H9 (cell line): ENCODE measurements at regions not wholly inside any gene's neighbourhood (a gene's known extent, or its start where the extent isn't known, plus 50 kb on each side); places are given as distances from the start of the nearest gene placed in this dataset.

Experiments
- DNase-seq: peaks from one replicate; pipeline ENCODE4 v3.0.0-alpha.2; 2017
- H2AFZ ChIP-seq: one replicate; pipeline ENCODE4 v1.6.1; 2013; ENCODE audit warnings: mild to moderate bottlenecking, low read length, control low read depth, moderate library complexity
- H2AK5ac ChIP-seq: 2 replicates; pipeline ENCODE4 v1.6.1; 2013; ENCODE audit warnings: low read length, control low read depth, mixed read lengths; ENCODE audit not compliant: insufficient read length
- H2BK120ac ChIP-seq: one replicate; pipeline ENCODE4 v1.6.1; 2013; ENCODE audit warnings: low read depth, mild to moderate bottlenecking, low read length, control low read depth, inconsistent platforms; ENCODE audit not compliant: poor library complexity, severe bottlenecking
- H2BK12ac ChIP-seq: 2 replicates; pipeline ENCODE4 v1.6.1; 2013; ENCODE audit warnings: low read length, control low read depth, mixed read lengths, low read depth; ENCODE audit not compliant: insufficient read length
- H2BK15ac ChIP-seq: 2 replicates; pipeline ENCODE4 v1.6.1; 2013; ENCODE audit warnings: low read depth, low read length, control low read depth
- H2BK20ac ChIP-seq: one replicate; pipeline ENCODE4 v1.6.1; 2013; ENCODE audit warnings: low read depth, mild to moderate bottlenecking, low read length, control low read depth, inconsistent platforms; ENCODE audit not compliant: poor library complexity, severe bottlenecking
- H2BK5ac ChIP-seq: 2 replicates; pipeline ENCODE4 v1.6.1; 2013; ENCODE audit warnings: low read length, control low read depth, mixed read lengths; ENCODE audit not compliant: insufficient read length
- H3K14ac ChIP-seq: 2 replicates; pipeline ENCODE4 v1.6.1; 2013; ENCODE audit warnings: low read length, control low read depth; ENCODE audit not compliant: insufficient read depth
- H3K18ac ChIP-seq: 2 replicates; pipeline ENCODE4 v1.6.1; 2013; ENCODE audit warnings: low read depth, mild to moderate bottlenecking, mixed read lengths, low read length, control low read depth; ENCODE audit not compliant: insufficient read length
- H3K23ac ChIP-seq: 2 replicates; pipeline ENCODE4 v1.6.1; 2013; ENCODE audit warnings: low read length, control low read depth, mixed read lengths, low read depth; ENCODE audit not compliant: insufficient read length
- H3K23me2 ChIP-seq: 2 replicates; pipeline ENCODE4 v1.6.1; 2013; ENCODE audit warnings: low read depth, mild to moderate bottlenecking, mixed read lengths, low read length, control low read depth; ENCODE audit not compliant: insufficient read length, poor library complexity, severe bottlenecking
- H3K27ac ChIP-seq: 2 replicates; pipeline ENCODE4 v1.5.1; 2013; ENCODE audit warnings: low read length, control low read depth, mixed read lengths, low read depth; ENCODE audit not compliant: insufficient read length
- H3K27me3 ChIP-seq: 2 replicates; pipeline ENCODE4 v1.6.1; 2013; ENCODE audit warnings: low read length, control low read depth, inconsistent platforms; ENCODE audit not compliant: insufficient read depth
- H3K4ac ChIP-seq: 2 replicates; pipeline ENCODE4 v1.6.1; 2013; ENCODE audit warnings: low read depth, mild to moderate bottlenecking, control low read depth, inconsistent platforms, low read length, moderate library complexity
- H3K4me1 ChIP-seq: 2 replicates; pipeline ENCODE4 v1.6.1; 2013; ENCODE audit warnings: low read length, control low read depth, inconsistent platforms; ENCODE audit not compliant: insufficient read depth
- H3K4me2 ChIP-seq: 2 replicates; pipeline ENCODE4 v1.6.1; 2013; ENCODE audit warnings: low read length, control low read depth, mixed read lengths; ENCODE audit not compliant: insufficient read length, insufficient read depth
- H3K56ac ChIP-seq: 2 replicates; pipeline ENCODE4 v1.6.1; 2013; ENCODE audit warnings: low read depth, mild to moderate bottlenecking, mixed read lengths, low read length, control low read depth; ENCODE audit not compliant: insufficient read length
- H3K79me1 ChIP-seq: 2 replicates; pipeline ENCODE4 v1.6.1; 2013; ENCODE audit warnings: low read depth, mild to moderate bottlenecking, moderate library complexity, low read length, control low read depth, inconsistent platforms; ENCODE audit not compliant: insufficient read depth, poor library complexity, severe bottlenecking
- H3K79me2 ChIP-seq: 2 replicates; pipeline ENCODE4 v1.6.1; 2013; ENCODE audit warnings: low read length, control low read depth, inconsistent platforms; ENCODE audit not compliant: insufficient read depth
- H3K9ac ChIP-seq: 2 replicates; pipeline ENCODE4 v1.6.1; 2013; ENCODE audit warnings: low read length, control low read depth, mixed read lengths; ENCODE audit not compliant: insufficient read length; ENCODE audit errors: extremely low read depth
- H3K9me3 ChIP-seq: one replicate; pipeline ENCODE4 v1.6.1; 2013; ENCODE audit warnings: low read depth, low read length, inconsistent platforms; ENCODE audit not compliant: control insufficient read depth
- H3T11ph ChIP-seq: one replicate; pipeline ENCODE4 v1.6.1; 2013; ENCODE audit warnings: mild to moderate bottlenecking, low read length, control low read depth, inconsistent platforms
- H4K20me1 ChIP-seq: one replicate; pipeline ENCODE4 v1.6.1; 2013; ENCODE audit not compliant: control insufficient read depth, insufficient read length, insufficient read depth
- H4K5ac ChIP-seq: 2 replicates; pipeline ENCODE4 v1.6.1; 2013; ENCODE audit warnings: low read depth, mild to moderate bottlenecking, mixed read lengths, low read length, control low read depth; ENCODE audit not compliant: insufficient read length
- H4K8ac ChIP-seq: replicated peaks from 2 replicates; pipeline ENCODE4 v1.6.1; 2013; ENCODE audit warnings: low read length, control low read depth, mixed read lengths, low read depth; ENCODE audit not compliant: insufficient read length
- H4K91ac ChIP-seq: 2 replicates; pipeline ENCODE4 v1.6.1; 2013; ENCODE audit warnings: low read depth, mild to moderate bottlenecking, moderate library complexity, mixed read lengths, low read length, control low read depth; ENCODE audit not compliant: insufficient read length
- H3K27ac Mint-ChIP-seq, 3 experiments: 2 replicates in 2 of 3; 3 replicates in 1 of 3; pipeline ENCODE4 v1.8.0; 2020 to 2021; ENCODE audit warnings: mixed read lengths in 3 of 3, mild to moderate bottlenecking in 1 of 3, moderate library complexity in 1 of 3
- H3K27me3 Mint-ChIP-seq: 2 replicates; pipeline ENCODE4 v1.8.0; 2021; ENCODE audit warnings: low read depth, mild to moderate bottlenecking, moderate library complexity, mixed read lengths
- H3K36me3 Mint-ChIP-seq, 3 experiments: 2 replicates in 2 of 3; 3 replicates in 1 of 3; pipeline ENCODE4 v1.8.0; 2020 to 2021; ENCODE audit warnings: low read depth in 3 of 3, mixed read lengths in 3 of 3; ENCODE audit not compliant: insufficient read depth in 1 of 3
- H3K4me1 Mint-ChIP-seq, 2 experiments: 2 replicates each; pipeline ENCODE4 v1.8.0; 2020; ENCODE audit warnings: mixed read lengths in 2 of 2
- H3K4me3 Mint-ChIP-seq, 2 experiments: 2 replicates in 1 of 2; 3 replicates in 1 of 2; pipeline ENCODE4 v1.8.0; 2020 to 2021; ENCODE audit warnings: mild to moderate bottlenecking in 2 of 2, mixed read lengths in 2 of 2, moderate library complexity in 1 of 2
- H3K9me3 Mint-ChIP-seq, 2 experiments: 2 replicates in 1 of 2; 3 replicates in 1 of 2; pipeline ENCODE4 v1.8.0; 2020; ENCODE audit warnings: mild to moderate bottlenecking in 2 of 2, mixed read lengths in 2 of 2, moderate library complexity in 1 of 2
- WGBS: extraction: QIAGEN DNeasy Blood & Tissue Kit; methylation state at CpG from one replicate; pipeline ENCODE4 v1.1.7; 2013; ENCODE audit warnings: missing lambda C conversion rate, low lambda C conversion rate, mixed read lengths; ENCODE audit not compliant: insufficient read length; ENCODE audit errors: extremely low coverage; 5-methylcytosine and 5-hydroxymethylcytosine counted together
- TF ChIP-seq, protein P1 (sequence below): fragments of 200-600 bp; sonication (generic); conservative IDR thresholded peaks from 3 replicates; pipeline ENCODE4 v1.8.0; 2021; ENCODE audit warnings: antibody characterized with exemption, mild to moderate bottlenecking

DNA sequence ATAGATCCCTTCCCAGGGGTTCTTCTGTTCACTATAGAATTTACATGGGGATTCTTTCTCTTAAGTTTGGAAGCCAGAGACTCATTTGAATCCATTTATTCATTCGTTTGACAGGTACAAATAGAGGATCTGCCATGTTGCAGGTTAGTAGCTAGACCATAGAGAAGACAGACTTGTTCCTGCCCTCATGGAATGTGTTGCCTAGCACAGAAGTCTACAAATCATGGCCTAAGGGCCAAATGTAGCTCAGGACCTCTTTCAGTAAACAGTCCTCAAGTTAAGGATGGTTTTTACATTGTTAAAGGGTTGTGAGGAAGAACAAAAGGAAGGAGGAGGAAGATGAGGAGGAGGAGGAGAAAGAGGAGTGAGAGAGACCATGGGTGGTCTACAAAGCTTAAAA, 114.7 kb upstream of the SLC44A1 start:
- Histone ChIP-seq H3T11ph (no peak overlapping the region), H3K9ac (no peak overlapping the region), H3K14ac (no peak overlapping the region), H2AK5ac (no peak overlapping the region), H2BK120ac (no peak overlapping the region), H2AFZ (no peak overlapping the region), H3K56ac (no peak overlapping the region), H3K18ac (no peak overlapping the region), H2BK20ac (no peak overlapping the region), H3K79me1 (no peaks in the 10 kb centered on the region), H3K27me3 (no peaks in the 10 kb centered on the region), H3K23me2 (no peaks in the 10 kb centered on the region), H2BK5ac (no peak overlapping the region), H3K23ac (no peak overlapping the region), H4K8ac (no peak overlapping the region), H3K4ac (no peak overlapping the region), H4K20me1 (no peaks in the 10 kb centered on the region), H3K9me3 (no peaks in the 10 kb centered on the region), H3K4me2 (no peak overlapping the region), H3K27ac (no peak overlapping the region), H2BK12ac (no peak overlapping the region), H3K79me2 (no peaks in the 10 kb centered on the region), H4K91ac (no peak overlapping the region), H4K5ac (no peak overlapping the region), H3K4me1 (no peaks in the 10 kb centered on the region), H2BK15ac (no peak overlapping the region)
- H3K4me3 Mint-ChIP-seq: no peak overlapping the region
- TF ChIP-seq, protein P1, sequence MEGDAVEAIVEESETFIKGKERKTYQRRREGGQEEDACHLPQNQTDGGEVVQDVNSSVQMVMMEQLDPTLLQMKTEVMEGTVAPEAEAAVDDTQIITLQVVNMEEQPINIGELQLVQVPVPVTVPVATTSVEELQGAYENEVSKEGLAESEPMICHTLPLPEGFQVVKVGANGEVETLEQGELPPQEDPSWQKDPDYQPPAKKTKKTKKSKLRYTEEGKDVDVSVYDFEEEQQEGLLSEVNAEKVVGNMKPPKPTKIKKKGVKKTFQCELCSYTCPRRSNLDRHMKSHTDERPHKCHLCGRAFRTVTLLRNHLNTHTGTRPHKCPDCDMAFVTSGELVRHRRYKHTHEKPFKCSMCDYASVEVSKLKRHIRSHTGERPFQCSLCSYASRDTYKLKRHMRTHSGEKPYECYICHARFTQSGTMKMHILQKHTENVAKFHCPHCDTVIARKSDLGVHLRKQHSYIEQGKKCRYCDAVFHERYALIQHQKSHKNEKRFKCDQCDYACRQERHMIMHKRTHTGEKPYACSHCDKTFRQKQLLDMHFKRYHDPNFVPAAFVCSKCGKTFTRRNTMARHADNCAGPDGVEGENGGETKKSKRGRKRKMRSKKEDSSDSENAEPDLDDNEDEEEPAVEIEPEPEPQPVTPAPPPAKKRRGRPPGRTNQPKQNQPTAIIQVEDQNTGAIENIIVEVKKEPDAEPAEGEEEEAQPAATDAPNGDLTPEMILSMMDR: no peak
- 0 out of 7 replicates have a peak overlapping the region, but pooled peaks of 1 of the 3 experiments have one; percentile 44 for H3K27ac Mint-ChIP-seq
- H3K4me1 Mint-ChIP-seq: peaks cover 12 to 20% of the 10 kb centered on the region in 2 experiments
- H3K9me3 Mint-ChIP-seq: no peaks in the 10 kb centered on the region
- WGBS: no CpG with 5 or more reads among the region's 1 CpG
- peaks cover 3% of the 10 kb centered on the region for H3K27me3 Mint-ChIP-seq
- no peak for DNase-seq
- H3K36me3 Mint-ChIP-seq: no peaks in the 10 kb centered on the region
